ENCODE measurements at regions not wholly inside any gene's neighbourhood (a gene's known extent, or its start where the extent isn't known, plus 50 kb on each side); places are given as distances from the start of the nearest gene placed in this dataset.

DNA sequence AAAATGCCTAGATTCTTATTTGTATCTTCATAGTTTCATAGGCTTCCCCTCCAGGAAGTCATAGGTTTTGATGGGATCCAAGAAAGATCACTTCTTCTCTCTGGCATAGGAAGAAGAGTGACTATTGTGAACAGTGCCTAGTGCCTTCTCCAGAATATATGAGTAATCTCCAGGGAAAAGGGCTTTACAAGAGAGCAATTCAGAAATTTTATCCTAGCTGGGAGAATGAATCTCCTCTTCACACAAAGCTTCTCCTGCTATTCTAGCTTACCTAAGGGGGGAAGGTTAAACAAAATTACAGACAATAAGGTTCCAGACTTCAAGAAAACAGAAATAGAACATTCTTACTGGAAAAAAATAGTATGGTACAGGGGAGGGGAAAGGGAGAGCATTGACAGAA is 1193.3 kb upstream of the CDH6 start:
- Histone ChIP-seq H3K36me3 (ENCODE audit: low read depth, missing control alignments) (no peaks in the 10 kb centered on the region), H3K27me3 (no peaks in the 10 kb centered on the region), H3K4me3 (no peak overlapping the region), H3K27ac (no peak overlapping the region), H3K9me3 (no peaks in the 10 kb centered on the region), H3K4me1 (no peaks in the 10 kb centered on the region)
- intact Hi-C loops (cut with DNase I; ENCODE audit: low total_unique reads): no loop called here
- no peak for DNase-seq
- TF ChIP-seq POLR2A (IDR thresholded peaks at IDR 0.05): no peak
- TF ChIP-seq, protein P1, sequence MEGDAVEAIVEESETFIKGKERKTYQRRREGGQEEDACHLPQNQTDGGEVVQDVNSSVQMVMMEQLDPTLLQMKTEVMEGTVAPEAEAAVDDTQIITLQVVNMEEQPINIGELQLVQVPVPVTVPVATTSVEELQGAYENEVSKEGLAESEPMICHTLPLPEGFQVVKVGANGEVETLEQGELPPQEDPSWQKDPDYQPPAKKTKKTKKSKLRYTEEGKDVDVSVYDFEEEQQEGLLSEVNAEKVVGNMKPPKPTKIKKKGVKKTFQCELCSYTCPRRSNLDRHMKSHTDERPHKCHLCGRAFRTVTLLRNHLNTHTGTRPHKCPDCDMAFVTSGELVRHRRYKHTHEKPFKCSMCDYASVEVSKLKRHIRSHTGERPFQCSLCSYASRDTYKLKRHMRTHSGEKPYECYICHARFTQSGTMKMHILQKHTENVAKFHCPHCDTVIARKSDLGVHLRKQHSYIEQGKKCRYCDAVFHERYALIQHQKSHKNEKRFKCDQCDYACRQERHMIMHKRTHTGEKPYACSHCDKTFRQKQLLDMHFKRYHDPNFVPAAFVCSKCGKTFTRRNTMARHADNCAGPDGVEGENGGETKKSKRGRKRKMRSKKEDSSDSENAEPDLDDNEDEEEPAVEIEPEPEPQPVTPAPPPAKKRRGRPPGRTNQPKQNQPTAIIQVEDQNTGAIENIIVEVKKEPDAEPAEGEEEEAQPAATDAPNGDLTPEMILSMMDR (IDR thresholded peaks at IDR 0.05): no peak

DNA sequence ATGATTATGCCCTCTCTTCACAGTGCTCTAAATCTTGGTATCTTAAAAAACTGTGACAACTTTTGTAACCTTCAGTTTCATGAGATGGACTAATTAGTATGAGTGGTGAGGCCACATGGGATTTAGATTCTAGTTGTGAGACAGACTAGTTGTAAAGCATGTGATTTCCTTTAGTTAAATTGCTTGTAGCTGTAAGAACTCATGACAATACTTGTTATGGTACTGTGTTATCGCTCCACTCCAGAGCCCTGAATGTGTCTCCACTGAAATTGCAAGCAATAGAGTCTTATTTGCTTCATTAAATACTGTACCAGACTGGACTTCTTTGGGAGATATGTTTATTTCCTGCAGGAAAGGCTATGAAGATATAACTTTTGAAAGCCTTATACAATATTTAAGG is 1198.3 kb upstream of the CDH6 start:
- H3K9me3 ChIP-seq: no peaks in the 10 kb centered on the region
- H3K27me3 ChIP-seq: no peaks in the 10 kb centered on the region
- no peaks in the 10 kb centered on the region for H3K4me1 ChIP-seq
- intact Hi-C loops (cut with DNase I; ENCODE audit: low total_unique reads): no loop called here
- no peak overlapping the region for H3K4me3 ChIP-seq
- 85 to 98% methylated on average over 1 of the region's 1 CpG for WGBS, 2 donors
- H3K36me3 ChIP-seq (ENCODE audit: low read depth, missing control alignments): no peaks in the 10 kb centered on the region
- TF ChIP-seq, protein P1 (IDR thresholded peaks at IDR 0.05): no peak
- TF ChIP-seq POLR2A (IDR thresholded peaks at IDR 0.05): no peak
- no peak overlapping the region for H3K27ac ChIP-seq
- DNase-seq: no peak

- TF ChIP-seq, protein P1 (IDR thresholded peaks at IDR 0.05): no peak
- TF ChIP-seq POLR2A (IDR thresholded peaks at IDR 0.05): no peak
- intact Hi-C loops (cut with DNase I; ENCODE audit: low total_unique reads): no loop called here
- 56 to 58% methylated on average over 3 of the region's 3 CpGs for WGBS, 2 donors
Measured at GRCh38 chr5:29994519-29994918, 1199.0 kb upstream of the CDH6 start.

GRCh38 chr5:29993286-29993685 is 1200.2 kb upstream of the CDH6 start:
- no peak overlapping the region for H3K4me3 ChIP-seq
- no peaks in the 10 kb centered on the region for H3K27me3 ChIP-seq
- no peaks in the 10 kb centered on the region for H3K9me3 ChIP-seq
- no peak for DNase-seq
- intact Hi-C loops (cut with DNase I; ENCODE audit: low total_unique reads): no loop called here
- WGBS, 2 donors: 78 to 91% methylated on average over 3 of the region's 3 CpGs
- no peak overlapping the region for H3K27ac ChIP-seq
- no peak for TF ChIP-seq POLR2A (IDR thresholded peaks at IDR 0.05)
- TF ChIP-seq, protein P1 (IDR thresholded peaks at IDR 0.05): no peak
- H3K36me3 ChIP-seq (ENCODE audit: low read depth, missing control alignments): no peaks in the 10 kb centered on the region
- no peaks in the 10 kb centered on the region for H3K4me1 ChIP-seq

More at GRCh38 chr5:29994519-29994918, 1199.0 kb upstream of the CDH6 start:
- Histone ChIP-seq H3K27me3 (no peaks in the 10 kb centered on the region), H3K9me3 (no peaks in the 10 kb centered on the region), H3K27ac (no peak overlapping the region), H3K4me1 (no peaks in the 10 kb centered on the region), H3K36me3 (ENCODE audit: low read depth, missing control alignments) (no peaks in the 10 kb centered on the region), H3K4me3 (no peak overlapping the region)
- no peak for DNase-seq

DNA sequence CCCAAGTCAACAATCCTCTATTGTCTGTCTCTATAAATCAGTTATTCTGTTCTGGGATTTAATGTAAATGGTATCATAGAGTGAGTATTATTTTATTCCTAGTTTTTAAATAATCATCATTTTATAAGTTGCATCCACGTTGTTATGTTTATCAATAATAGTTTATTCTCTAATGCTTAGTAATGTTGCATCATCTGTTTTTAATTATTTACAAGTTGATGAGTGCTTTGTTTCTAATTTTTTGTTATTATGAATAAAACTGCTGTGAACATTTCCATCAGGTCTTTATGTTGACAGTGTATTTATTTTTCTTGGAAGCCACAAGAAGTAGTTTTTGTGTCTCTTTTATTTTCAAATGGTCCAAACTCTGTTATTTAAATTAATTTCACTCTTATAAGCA is 1201.2 kb upstream of the CDH6 start:
- no peaks in the 10 kb centered on the region for H3K36me3 ChIP-seq (ENCODE audit: low read depth, missing control alignments)
- H3K4me3 ChIP-seq: no peak overlapping the region
- H3K9me3 ChIP-seq: no peaks in the 10 kb centered on the region
- H3K27ac ChIP-seq: no peak overlapping the region
- no peaks in the 10 kb centered on the region for H3K27me3 ChIP-seq
- intact Hi-C loops (cut with DNase I; ENCODE audit: low total_unique reads): no loop called here
- TF ChIP-seq POLR2A (IDR thresholded peaks at IDR 0.05): no peak
- TF ChIP-seq, protein P1 (IDR thresholded peaks at IDR 0.05): no peak
- WGBS, 2 donors: 69 to 70% methylated on average over 1 of the region's 1 CpG
- no peaks in the 10 kb centered on the region for H3K4me1 ChIP-seq
- no peak for DNase-seq

Measured in testis (tissue), 2 donors.